HG03025 (cell line): ENCODE measurements at regions not wholly inside any gene's neighbourhood (a gene's known extent, or its start where the extent isn't known, plus 50 kb on each side); places are given as distances from the start of the nearest gene placed in this dataset.
"Not testable (repeated sequence)": the region's sequence is repeated elsewhere in the genome, so short reads cannot be mapped to it uniquely, and the experiment has no call there.

Experiments
- ATAC-seq: cut with Tn5 transposase; IDR thresholded peaks from one replicate; pipeline ENCODE4 v1.9.1; 2021; ENCODE audit warnings: mild to moderate bottlenecking, moderate library complexity; ENCODE audit not compliant: unreplicated experiment, low FRiP score

DNA sequence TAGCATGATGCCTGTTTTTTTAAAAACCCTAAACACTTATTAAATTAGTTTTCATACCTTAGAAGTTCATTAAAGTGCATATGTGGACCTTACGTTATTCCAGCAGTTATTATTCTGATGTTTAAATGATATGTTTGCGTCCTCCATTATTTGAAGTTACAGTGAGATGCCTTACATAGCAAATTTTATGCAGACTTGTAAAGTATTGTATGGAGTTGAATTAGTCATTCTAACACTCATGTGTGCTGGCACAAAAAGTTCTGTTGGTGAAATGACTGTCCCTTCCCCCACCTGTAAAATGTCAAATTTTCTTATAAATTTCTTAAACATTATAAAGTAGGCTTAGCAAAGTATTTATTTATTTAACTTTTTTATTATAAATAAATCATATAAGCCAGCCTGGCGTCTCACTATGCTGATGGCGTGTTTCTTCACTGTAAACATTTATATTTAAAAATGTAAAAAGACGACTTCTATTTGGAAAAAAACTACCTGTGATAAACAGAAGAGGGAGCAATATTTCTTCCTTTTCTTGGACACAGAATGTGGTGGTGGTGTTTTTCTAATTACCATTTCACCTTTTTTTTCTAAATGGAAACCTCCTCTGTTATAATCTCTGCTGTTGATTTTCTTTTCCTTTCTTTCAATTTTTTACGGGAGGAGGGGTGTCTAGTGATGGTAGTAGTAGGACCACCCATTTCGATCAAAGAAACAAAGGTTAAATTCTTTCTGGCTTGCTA is 155.4 kb downstream of the RFPL4B start:
- no peak for ATAC-seq

DNA sequence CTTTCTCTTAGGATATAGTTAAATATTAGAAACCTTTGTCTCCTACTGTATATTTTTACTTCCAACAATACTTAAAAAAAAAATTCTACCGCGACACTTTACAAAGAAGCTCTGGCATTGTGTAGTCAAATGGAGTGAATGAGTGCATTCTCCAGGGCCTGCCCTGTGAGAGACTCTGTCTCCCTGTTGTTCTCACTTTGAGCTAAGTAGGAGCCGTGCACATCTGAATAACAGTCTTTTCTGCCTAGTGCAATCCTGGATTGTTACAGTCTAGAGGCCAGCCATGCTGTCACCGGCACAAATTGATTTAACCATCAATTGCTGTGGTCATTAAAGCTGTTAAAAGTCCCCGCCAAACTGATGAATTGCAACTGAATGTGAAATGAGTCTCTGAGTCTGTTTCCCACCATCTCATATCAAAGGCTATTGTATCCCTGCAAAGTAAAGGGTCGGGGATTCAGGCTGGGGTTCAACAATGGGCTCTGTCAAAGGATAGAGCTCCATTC is 156.0 kb downstream of the RFPL4B start:
- ATAC-seq, result no peak

DNA sequence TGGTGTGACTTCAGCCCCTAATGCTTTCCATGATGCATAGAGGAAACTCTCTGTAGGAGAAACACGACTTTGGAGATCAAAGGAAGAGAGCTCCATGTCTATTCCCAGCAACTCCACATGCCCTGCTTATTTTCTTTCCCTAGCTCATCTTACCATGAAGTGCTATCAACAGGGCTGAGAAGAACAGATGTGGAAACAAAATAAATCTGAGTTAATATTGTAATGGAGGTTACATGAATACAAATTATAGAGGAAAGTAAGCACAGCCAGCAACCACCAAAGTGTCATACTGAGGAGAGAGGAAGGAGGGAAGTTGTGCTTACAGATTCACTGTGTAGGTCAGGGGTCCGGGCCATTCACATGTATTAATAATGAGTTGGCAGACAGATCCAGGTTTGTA is 157.5 kb downstream of the RFPL4B start:
- ATAC-seq, result no peak

DNA sequence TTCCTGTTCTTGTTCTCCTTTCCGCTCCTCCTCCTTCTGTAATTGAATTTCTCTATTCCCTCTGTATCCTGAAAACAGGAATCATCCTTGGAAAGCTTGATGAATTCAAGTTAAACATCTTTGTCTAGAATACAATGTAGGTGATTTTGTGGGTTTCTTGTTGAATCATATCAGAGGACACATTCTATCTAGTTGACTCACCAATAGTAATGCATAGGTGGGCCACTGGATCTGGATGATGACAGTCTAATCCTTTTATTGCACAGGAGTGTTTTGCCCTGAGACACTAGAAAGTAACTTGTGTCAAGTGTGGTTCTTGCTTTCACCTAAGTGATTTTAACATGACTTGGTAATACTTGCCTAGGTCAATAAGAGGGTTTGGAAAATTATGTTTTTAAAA is 164.3 kb downstream of the RFPL4B start:
- ATAC-seq, result no peak

GRCh38 chr6:112513175-112513574 is 166.0 kb downstream of the RFPL4B start:
- ATAC-seq, result no peak

- ATAC-seq, result peak; percentile 79
Observed at GRCh38 chr6:112522587-112522986, 175.5 kb downstream of the RFPL4B start.

GRCh38 chr6:112524071-112524470 is 176.9 kb downstream of the RFPL4B start:
- ATAC-seq, result no peak

- no peak for ATAC-seq
Observed at GRCh38 chr6:112525749-112526148, 178.6 kb downstream of the RFPL4B start.

DNA sequence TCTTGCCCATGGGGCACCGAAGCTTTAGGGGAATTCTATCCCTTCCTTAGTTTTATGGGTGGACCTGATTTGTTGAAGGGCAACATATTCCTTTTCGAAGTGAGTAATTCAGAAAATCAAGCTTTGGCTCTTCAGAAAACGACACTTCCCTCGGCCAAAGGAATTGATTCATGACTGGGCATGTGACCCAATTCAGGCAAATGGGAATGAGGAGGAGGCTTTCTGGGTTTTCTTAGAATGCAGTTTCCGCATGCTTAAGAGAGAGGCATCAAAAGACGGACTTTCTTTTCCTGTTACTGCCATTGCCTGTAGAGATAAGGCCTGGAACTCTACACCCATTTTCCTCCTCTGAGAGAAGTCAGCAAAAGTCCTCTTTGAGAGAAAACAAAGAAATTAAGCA is 179.5 kb downstream of the RFPL4B start:
- no peak for ATAC-seq

- ATAC-seq, result not testable (repeated sequence)
Observed at GRCh38 chr6:112528306-112528705, 181.2 kb downstream of the RFPL4B start.

- no peak for ATAC-seq
Observed at GRCh38 chr6:112535816-112536215, 188.7 kb downstream of the RFPL4B start.

DNA sequence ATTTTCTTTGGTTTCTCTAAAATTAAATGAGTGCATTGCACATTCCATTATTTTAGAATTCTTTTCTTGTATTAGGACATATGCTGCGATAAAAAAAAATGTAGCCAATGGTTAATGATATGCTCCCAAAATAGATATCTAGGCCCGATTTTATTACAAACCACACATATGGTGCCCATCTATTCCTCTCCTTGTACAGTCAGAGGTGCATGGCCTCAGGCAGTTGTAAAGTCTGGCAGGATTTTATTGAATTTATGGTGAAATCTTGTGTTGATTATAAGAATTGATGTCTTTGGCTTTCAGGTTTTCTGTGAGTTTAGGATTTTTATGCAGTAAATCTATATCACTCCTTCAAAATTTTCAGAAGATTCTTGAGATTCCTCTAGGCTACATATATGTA is 192.2 kb downstream of the RFPL4B start:
- no peak for ATAC-seq

GRCh38 chr6:112541847-112542246 is 194.7 kb downstream of the RFPL4B start:
- not testable (repeated sequence) for ATAC-seq

GRCh38 chr6:112547321-112548085 is 200.4 kb downstream of the RFPL4B start:
- ATAC-seq, result not testable (repeated sequence)

DNA sequence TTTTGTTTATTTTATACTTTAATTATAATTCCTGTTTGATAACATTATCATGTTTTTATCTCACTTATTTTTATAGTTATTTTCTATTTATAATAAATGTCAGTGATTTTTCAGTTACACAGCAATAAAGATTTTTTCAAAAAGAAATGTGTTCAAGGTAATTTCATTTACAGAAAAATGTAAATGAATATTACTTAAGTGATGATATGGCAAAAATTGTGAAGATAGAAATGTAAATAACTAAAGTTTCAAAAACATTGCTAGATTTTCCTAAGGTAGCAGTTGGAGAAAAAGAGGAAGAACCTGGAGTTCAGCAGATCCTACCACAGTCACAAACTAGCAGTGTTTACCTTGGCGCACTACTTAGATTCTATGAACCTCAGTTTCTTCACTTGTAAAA is 202.6 kb downstream of the RFPL4B start:
- ATAC-seq, result no peak

- no peak for ATAC-seq
Observed at GRCh38 chr6:112557435-112557834, 210.3 kb downstream of the RFPL4B start.

- no peak for ATAC-seq
Observed at GRCh38 chr6:112557961-112558360, 210.8 kb downstream of the RFPL4B start.

GRCh38 chr6:112560651-112561050 is 213.5 kb downstream of the RFPL4B start:
- no peak for ATAC-seq

- no peak for ATAC-seq
Observed at GRCh38 chr6:112562301-112563231, 215.4 kb downstream of the RFPL4B start.

DNA sequence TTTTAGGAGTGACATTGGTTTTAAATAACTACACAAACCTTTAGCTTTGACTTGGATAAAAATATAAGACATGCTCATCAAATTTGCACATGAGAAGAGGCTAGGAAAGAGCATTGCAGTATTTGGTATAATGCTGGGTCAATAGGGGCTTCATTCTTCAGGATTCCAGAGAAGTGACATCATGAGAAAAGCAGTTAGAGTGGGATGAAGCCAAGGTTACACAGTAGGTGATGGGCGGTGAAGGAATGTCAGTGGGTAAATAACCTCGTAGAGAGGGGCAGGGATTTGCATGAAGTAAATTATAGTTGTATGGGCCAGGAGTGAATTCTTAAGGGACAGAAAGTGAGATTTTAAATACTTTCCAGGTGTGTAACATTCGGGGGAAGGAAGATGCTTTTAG is 216.2 kb downstream of the RFPL4B start:
- no peak for ATAC-seq

DNA sequence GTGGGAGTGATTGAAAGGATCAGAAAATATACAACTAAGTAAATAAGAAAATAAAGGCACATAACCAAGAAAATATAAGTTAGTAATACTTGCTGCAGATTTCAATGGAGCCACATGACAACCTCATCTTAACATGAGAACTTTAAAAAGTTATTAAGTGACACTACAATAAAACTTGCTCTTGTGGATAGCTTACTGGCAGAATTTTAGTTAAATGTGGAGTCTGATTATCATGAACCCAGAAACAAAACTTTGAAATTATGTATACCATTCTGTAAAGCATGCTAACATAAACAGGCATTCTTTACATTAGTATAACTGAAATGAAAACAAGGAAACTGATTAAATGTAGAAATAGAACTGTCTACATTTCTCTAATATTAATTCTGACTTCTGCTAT is 220.9 kb downstream of the RFPL4B start:
- ATAC-seq, result no peak
